Brain microvascular endothelial cell (primary cell): ENCODE measurements at regions not wholly inside any gene's neighbourhood (a gene's known extent, or its start where the extent isn't known, plus 50 kb on each side); places are given as distances from the start of the nearest gene placed in this dataset.

Experiments
- DNase-seq: peaks from one replicate; pipeline ENCODE4 v3.0.0-alpha.2; 2020
- H3K27ac ChIP-seq: fragments of 250-450 bp; sonication (Bioruptor Pico); 2 replicates; pipeline ENCODE4 v1.5.1; 2020; ENCODE audit warnings: mild to moderate bottlenecking, moderate library complexity
- H3K27me3 ChIP-seq: fragments of 250-450 bp; sonication (Bioruptor Pico); replicated peaks from 2 replicates; pipeline ENCODE4 v1.5.1; 2020; ENCODE audit warnings: mild to moderate bottlenecking
- H3K36me3 ChIP-seq: fragments of 250-450 bp; sonication (Bioruptor Pico); replicated peaks from 2 replicates; pipeline ENCODE4 v1.5.1; 2020; ENCODE audit warnings: mild to moderate bottlenecking
- H3K4me3 ChIP-seq: 2 replicates; pipeline ENCODE4 v1.5.1; 2011; ENCODE audit warnings: low read depth, mild to moderate bottlenecking, control low read depth, low read length, moderate library complexity
- CTCF ChIP-seq: IDR thresholded peaks from 2 replicates; pipeline ENCODE4 v1.5.1; 2011; ENCODE audit warnings: low read depth, mild to moderate bottlenecking, moderate library complexity, low read length, control low read depth, inconsistent platforms; ENCODE audit errors: missing control alignments
- in situ Hi-C: cut with HindIII; loops from 2 replicates; pipeline ENCODE4 v1.10.0; 2017; ENCODE audit warnings: low sequenced_read_pairs, low pct_ligation_motif_present

GRCh38 chr9:117516676-117517632 lies 102.1 kb upstream of the ASTN2 start:
- DNase-seq = no peak
- TF ChIP-seq CTCF = no peak
- Histone ChIP-seq H3K27ac (no peak overlapping the region), H3K4me3 (no peak overlapping the region), H3K27me3 (no peaks in the 10 kb centered on the region), H3K36me3 (no peaks in the 10 kb centered on the region)
- in situ Hi-C loops = no loop called here

- DNase-seq = no peak
- in situ Hi-C loops = no loop called here
- no peak overlapping the region for H3K4me3 ChIP-seq
- no peak for TF ChIP-seq CTCF
- no peaks in the 10 kb centered on the region for H3K36me3 ChIP-seq
- no peak overlapping the region for H3K27ac ChIP-seq
- no peaks in the 10 kb centered on the region for H3K27me3 ChIP-seq
Observed at GRCh38 chr9:117511852-117512481, 97.1 kb upstream of the ASTN2 start.

- no peaks in the 10 kb centered on the region for H3K27me3 ChIP-seq
- H3K27ac ChIP-seq = no peak overlapping the region
- TF ChIP-seq CTCF = no peak
- in situ Hi-C loops = no loop called here
- H3K36me3 ChIP-seq = no peaks in the 10 kb centered on the region
- no peak overlapping the region for H3K4me3 ChIP-seq
- DNase-seq = no peak
Observed at GRCh38 chr9:117496307-117496706, 81.5 kb upstream of the ASTN2 start.

- in situ Hi-C loops = no loop called here
- DNase-seq = no peak
- no peak overlapping the region for H3K27ac ChIP-seq
- H3K27me3 ChIP-seq = no peaks in the 10 kb centered on the region
- no peak overlapping the region for H3K4me3 ChIP-seq
- no peaks in the 10 kb centered on the region for H3K36me3 ChIP-seq
- no peak for TF ChIP-seq CTCF
Observed at GRCh38 chr9:117494401-117495090, 79.7 kb upstream of the ASTN2 start.

GRCh38 chr9:117492476-117492875 lies 77.6 kb upstream of the ASTN2 start:
- in situ Hi-C loops = no loop called here
- Histone ChIP-seq H3K4me3 (no peak overlapping the region), H3K27me3 (no peaks in the 10 kb centered on the region), H3K36me3 (no peaks in the 10 kb centered on the region), H3K27ac (no peak overlapping the region)
- no peak for DNase-seq
- no peak for TF ChIP-seq CTCF
